ENCODE measurements at regions not wholly inside any gene's neighbourhood (a gene's known extent, or its start where the extent isn't known, plus 50 kb on each side); places are given as distances from the start of the nearest gene placed in this dataset.
"Not testable (repeated sequence)": the region's sequence is repeated elsewhere in the genome, so short reads cannot be mapped to it uniquely, and the experiment has no call there.

GRCh38 chr3:181596126-181596525, 115.6 kb upstream of the SOX2 start:
- intact Hi-C loops (cut with DNase I; ENCODE audit: low total_unique reads) = no loop called here
- TF ChIP-seq POLR2A (IDR thresholded peaks at IDR 0.05) (no peak), CTCF (IDR thresholded peaks at IDR 0.05) (no peak)
- no peak overlapping the region for H3K4me3 ChIP-seq

GRCh38 chr3:181590939-181591338, 120.8 kb upstream of the SOX2 start:
- H3K27me3 ChIP-seq; H3K36me3 ChIP-seq (ENCODE audit: low read depth, missing control alignments); H3K27ac ChIP-seq; DNase-seq; H3K4me3 ChIP-seq; H3K4me1 ChIP-seq; H3K9me3 ChIP-seq; intact Hi-C loops (cut with DNase I; ENCODE audit: low total_unique reads): not testable (repeated sequence)
- WGBS, 2 donors = 66 to 78% methylated on average over 8 to 12 of the region's 12 CpGs

More at GRCh38 chr3:181596126-181596525, 115.6 kb upstream of the SOX2 start:
- Histone ChIP-seq H3K27me3 (no peaks in the 10 kb centered on the region), H3K36me3 (ENCODE audit: low read depth, missing control alignments) (no peaks in the 10 kb centered on the region), H3K4me1 (no peaks in the 10 kb centered on the region), H3K9me3 (no peaks in the 10 kb centered on the region), H3K27ac (no peak overlapping the region)
- no peak for DNase-seq

GRCh38 chr3:181582619-181583018, 129.1 kb upstream of the SOX2 start:
- Histone ChIP-seq H3K36me3 (ENCODE audit: low read depth, missing control alignments) (no peaks in the 10 kb centered on the region), H3K27me3 (no peaks in the 10 kb centered on the region), H3K9me3 (no peaks in the 10 kb centered on the region), H3K27ac (no peak overlapping the region), H3K4me1 (no peaks in the 10 kb centered on the region), H3K4me3 (no peak overlapping the region)
- intact Hi-C loops (cut with DNase I; ENCODE audit: low total_unique reads) = no loop called here
- WGBS, 2 donors = 68 to 75% methylated on average over 8 of the region's 8 CpGs
- DNase-seq = no peak
- TF ChIP-seq POLR2A (IDR thresholded peaks at IDR 0.05) (no peak), CTCF (IDR thresholded peaks at IDR 0.05) (no peak)

GRCh38 chr3:181581656-181582055, 130.1 kb upstream of the SOX2 start:
- intact Hi-C loops (cut with DNase I; ENCODE audit: low total_unique reads) = no loop called here
- Histone ChIP-seq H3K27ac (no peak overlapping the region), H3K4me1 (no peaks in the 10 kb centered on the region), H3K9me3 (no peaks in the 10 kb centered on the region), H3K27me3 (no peaks in the 10 kb centered on the region), H3K36me3 (ENCODE audit: low read depth, missing control alignments) (no peaks in the 10 kb centered on the region), H3K4me3 (no peak overlapping the region)
- WGBS, 2 donors = 80 to 81% methylated on average over 4 of the region's 4 CpGs
- TF ChIP-seq POLR2A (IDR thresholded peaks at IDR 0.05) (no peak), CTCF (IDR thresholded peaks at IDR 0.05) (no peak)
- DNase-seq = no peak

GRCh38 chr3:181578743-181579142, 133.0 kb upstream of the SOX2 start:
- DNase-seq = no peak
- Histone ChIP-seq H3K36me3 (ENCODE audit: low read depth, missing control alignments) (no peaks in the 10 kb centered on the region), H3K4me3 (no peak overlapping the region), H3K4me1 (no peaks in the 10 kb centered on the region), H3K27me3 (no peaks in the 10 kb centered on the region), H3K9me3 (no peaks in the 10 kb centered on the region), H3K27ac (no peak overlapping the region)
- WGBS, 2 donors = 80 to 90% methylated on average over 2 of the region's 2 CpGs
- TF ChIP-seq POLR2A (IDR thresholded peaks at IDR 0.05) (no peak), CTCF (IDR thresholded peaks at IDR 0.05) (no peak)
- intact Hi-C loops (cut with DNase I; ENCODE audit: low total_unique reads) = no loop called here

Measured in testis (tissue), 2 donors.